OCI-LY1 (cell line): ENCODE measurements at regions not wholly inside any gene's neighbourhood (a gene's known extent, or its start where the extent isn't known, plus 50 kb on each side); places are given as distances from the start of the nearest gene placed in this dataset.

Experiments used
- EZH2 ChIP-seq: fragments of 200-600 bp; sonication (generic), shearing (Covaris generic); IDR thresholded peaks from 2 replicates; pipeline ENCODE4 v1.8.0; 2017; ENCODE audit warnings: borderline replicate concordance, mixed run types, mild to moderate bottlenecking, antibody characterized with exemption, low read length, moderate library complexity, mixed read lengths
- TF ChIP-seq, protein P1 (sequence below): fragments of 200-600 bp; sonication (generic), shearing (Covaris generic); IDR thresholded peaks from 2 replicates; pipeline ENCODE4 v1.5.1; 2017; ENCODE audit warnings: mild to moderate bottlenecking, antibody characterized with exemption, low read length, moderate library complexity, mixed read lengths

GRCh38 chr2:207269038-207269437, 103.3 kb upstream of the KLF7 start:
- TF ChIP-seq, protein P1, sequence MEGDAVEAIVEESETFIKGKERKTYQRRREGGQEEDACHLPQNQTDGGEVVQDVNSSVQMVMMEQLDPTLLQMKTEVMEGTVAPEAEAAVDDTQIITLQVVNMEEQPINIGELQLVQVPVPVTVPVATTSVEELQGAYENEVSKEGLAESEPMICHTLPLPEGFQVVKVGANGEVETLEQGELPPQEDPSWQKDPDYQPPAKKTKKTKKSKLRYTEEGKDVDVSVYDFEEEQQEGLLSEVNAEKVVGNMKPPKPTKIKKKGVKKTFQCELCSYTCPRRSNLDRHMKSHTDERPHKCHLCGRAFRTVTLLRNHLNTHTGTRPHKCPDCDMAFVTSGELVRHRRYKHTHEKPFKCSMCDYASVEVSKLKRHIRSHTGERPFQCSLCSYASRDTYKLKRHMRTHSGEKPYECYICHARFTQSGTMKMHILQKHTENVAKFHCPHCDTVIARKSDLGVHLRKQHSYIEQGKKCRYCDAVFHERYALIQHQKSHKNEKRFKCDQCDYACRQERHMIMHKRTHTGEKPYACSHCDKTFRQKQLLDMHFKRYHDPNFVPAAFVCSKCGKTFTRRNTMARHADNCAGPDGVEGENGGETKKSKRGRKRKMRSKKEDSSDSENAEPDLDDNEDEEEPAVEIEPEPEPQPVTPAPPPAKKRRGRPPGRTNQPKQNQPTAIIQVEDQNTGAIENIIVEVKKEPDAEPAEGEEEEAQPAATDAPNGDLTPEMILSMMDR: no peak
- no peak for TF ChIP-seq EZH2
